ENCODE measurements at regions not wholly inside any gene's neighbourhood (a gene's known extent, or its start where the extent isn't known, plus 50 kb on each side); places are given as distances from the start of the nearest gene placed in this dataset.

GRCh38 chr1:101399222-101399621 is 162.4 kb downstream of the S1PR1 start:
- intact Hi-C loops (cut with DNase I): no loop called here
- H3K9ac ChIP-seq (ENCODE audit: low read length in 3 of 3): no peak overlapping the region
- no peak for TF ChIP-seq CTCF (IDR thresholded peaks at IDR 0.05; ENCODE audit: borderline replicate concordance, extremely low read depth, insufficient read depth)
- no peaks in the 10 kb centered on the region for H3K4me1 ChIP-seq (ENCODE audit: control insufficient read depth in 2 of 3, insufficient read depth in 2 of 3, low read depth in 1 of 3, low read length in 3 of 3)
- no peak overlapping the region for H3K4me3 ChIP-seq (ENCODE audit: low read length in 3 of 3)
- DNase-seq (no peak), FAIRE-seq (no peak)
- H3K9me3 ChIP-seq (ENCODE audit: control insufficient read depth in 2 of 3, insufficient read depth in 1 of 3, low read length in 3 of 3): no peaks in the 10 kb centered on the region
- H3K27me3 ChIP-seq (ENCODE audit: control insufficient read depth, insufficient read depth, low read length): no peaks in the 10 kb centered on the region
- no peaks in the 10 kb centered on the region for H3K36me3 ChIP-seq (ENCODE audit: control insufficient read depth in 2 of 3, insufficient read depth in 3 of 3, low read length in 3 of 3)
- H3K27ac ChIP-seq (ENCODE audit: low read depth in 2 of 2, low read length in 2 of 2): no peak overlapping the region

- no peaks in the 10 kb centered on the region for H3K27me3 ChIP-seq (ENCODE audit: control insufficient read depth, insufficient read depth, low read length)
- H3K27ac ChIP-seq (ENCODE audit: low read depth in 2 of 2, low read length in 2 of 2): no peak overlapping the region
Measured at GRCh38 chr1:101406271-101406670, 169.5 kb downstream of the S1PR1 start.

DNA sequence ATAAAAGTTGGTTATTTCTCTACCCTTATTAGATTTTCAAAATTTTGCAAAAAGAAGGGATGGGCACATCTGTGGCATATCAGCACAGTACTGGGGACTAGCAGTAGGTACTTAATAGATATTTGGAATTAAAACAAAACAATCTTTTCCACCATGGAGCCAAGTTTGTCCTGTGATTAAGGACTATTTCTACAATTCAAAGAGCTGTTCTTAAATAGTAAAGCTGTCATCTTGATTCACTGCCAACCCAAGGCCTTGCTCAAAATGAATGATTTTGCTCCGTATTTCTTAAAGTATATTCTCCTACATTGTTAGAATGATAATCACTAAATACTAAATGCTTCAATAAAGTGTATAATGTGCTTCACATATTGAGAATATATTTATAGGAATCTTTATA is 169.9 kb downstream of the S1PR1 start:
- Histone ChIP-seq H3K27ac (ENCODE audit: low read depth in 2 of 2, low read length in 2 of 2) (no peak overlapping the region), H3K9ac (ENCODE audit: low read length in 3 of 3) (no peak overlapping the region), H3K9me3 (ENCODE audit: control insufficient read depth in 2 of 3, insufficient read depth in 1 of 3, low read length in 3 of 3) (no peaks in the 10 kb centered on the region), H3K36me3 (ENCODE audit: control insufficient read depth in 2 of 3, insufficient read depth in 3 of 3, low read length in 3 of 3) (no peaks in the 10 kb centered on the region), H3K4me3 (ENCODE audit: low read length in 3 of 3) (no peak overlapping the region), H3K4me1 (ENCODE audit: control insufficient read depth in 2 of 3, insufficient read depth in 2 of 3, low read depth in 1 of 3, low read length in 3 of 3) (no peaks in the 10 kb centered on the region), H3K27me3 (ENCODE audit: control insufficient read depth, insufficient read depth, low read length) (no peaks in the 10 kb centered on the region)
- FAIRE-seq (no peak), DNase-seq (peak in 1 of 5 donors; percentile 40)
- TF ChIP-seq CTCF (IDR thresholded peaks at IDR 0.05; ENCODE audit: borderline replicate concordance, extremely low read depth, insufficient read depth): no peak
- intact Hi-C loops (cut with DNase I): no loop called here

More at GRCh38 chr1:101406271-101406670, 169.5 kb downstream of the S1PR1 start:
- Histone ChIP-seq H3K36me3 (ENCODE audit: control insufficient read depth in 2 of 3, insufficient read depth in 3 of 3, low read length in 3 of 3) (no peaks in the 10 kb centered on the region), H3K9ac (ENCODE audit: low read length in 3 of 3) (no peak overlapping the region), H3K9me3 (ENCODE audit: control insufficient read depth in 2 of 3, insufficient read depth in 1 of 3, low read length in 3 of 3) (no peaks in the 10 kb centered on the region), H3K4me1 (ENCODE audit: control insufficient read depth in 2 of 3, insufficient read depth in 2 of 3, low read depth in 1 of 3, low read length in 3 of 3) (no peaks in the 10 kb centered on the region), H3K4me3 (ENCODE audit: low read length in 3 of 3) (no peak overlapping the region)
- FAIRE-seq (no peak), DNase-seq (no peak)
- intact Hi-C loops (cut with DNase I): no loop called here
- TF ChIP-seq CTCF (IDR thresholded peaks at IDR 0.05; ENCODE audit: borderline replicate concordance, extremely low read depth, insufficient read depth): no peak

DNA sequence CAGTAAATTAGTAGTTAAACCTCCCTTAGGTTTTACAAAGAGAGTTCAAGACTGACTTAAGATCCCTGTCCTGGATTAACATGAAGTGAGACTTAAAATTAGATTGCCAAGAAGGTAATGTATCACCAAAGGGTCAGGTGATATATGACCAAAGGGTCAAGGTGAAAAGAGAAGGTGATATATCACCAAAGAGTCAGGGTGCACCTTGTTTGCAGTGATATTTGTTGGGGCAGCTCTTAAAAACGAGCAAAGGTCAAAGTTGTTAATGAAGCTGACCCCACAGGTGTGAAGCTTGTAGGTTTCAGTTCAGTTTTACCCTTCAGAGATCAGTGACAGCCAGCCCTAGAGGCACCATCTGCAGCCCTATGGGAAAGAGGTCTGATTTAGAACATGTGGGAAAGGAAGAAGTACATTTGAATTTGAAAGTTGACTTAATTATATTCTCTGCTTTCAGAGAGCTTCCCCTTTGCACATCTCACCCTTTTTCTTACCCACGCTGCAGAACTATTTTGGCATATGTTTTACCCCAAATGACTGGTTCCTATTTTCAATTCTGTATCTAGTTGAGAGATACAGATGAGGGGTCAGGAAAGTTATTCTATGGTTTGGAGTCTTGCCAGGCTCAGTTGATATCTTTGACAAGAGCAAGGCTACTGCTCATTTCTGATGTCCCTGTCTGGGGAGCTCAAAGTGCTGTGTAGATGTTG is 170.8 kb downstream of the S1PR1 start:
- no peaks in the 10 kb centered on the region for H3K27me3 ChIP-seq (ENCODE audit: control insufficient read depth, insufficient read depth, low read length)
- H3K9ac ChIP-seq (ENCODE audit: low read length in 3 of 3): no peak overlapping the region
- H3K4me3 ChIP-seq (ENCODE audit: low read length in 3 of 3): no peak overlapping the region
- FAIRE-seq: no peak
- H3K4me1 ChIP-seq (ENCODE audit: control insufficient read depth in 2 of 3, insufficient read depth in 2 of 3, low read depth in 1 of 3, low read length in 3 of 3): no peaks in the 10 kb centered on the region
- intact Hi-C loops (cut with DNase I): no loop called here
- no peaks in the 10 kb centered on the region for H3K36me3 ChIP-seq (ENCODE audit: control insufficient read depth in 2 of 3, insufficient read depth in 3 of 3, low read length in 3 of 3)
- no peak for TF ChIP-seq CTCF (IDR thresholded peaks at IDR 0.05; ENCODE audit: borderline replicate concordance, extremely low read depth, insufficient read depth)
- peak in 2 of 5 donors; percentile 22 to 26 for DNase-seq
- no peak overlapping the region for H3K27ac ChIP-seq (ENCODE audit: low read depth in 2 of 2, low read length in 2 of 2)
- H3K9me3 ChIP-seq (ENCODE audit: control insufficient read depth in 2 of 3, insufficient read depth in 1 of 3, low read length in 3 of 3): no peaks in the 10 kb centered on the region
